NB4 (cell line): ENCODE measurements at regions not wholly inside any gene's neighbourhood (a gene's known extent, or its start where the extent isn't known, plus 50 kb on each side); places are given as distances from the start of the nearest gene placed in this dataset.

Source experiments
- CTCF ChIP-seq: IDR thresholded peaks from one replicate; pipeline ENCODE4 v1.5.1; 2012; ENCODE audit warnings: low read depth, low read length
- MAX ChIP-seq: IDR thresholded peaks from 2 replicates; pipeline ENCODE4 v1.6.1; 2011; ENCODE audit warnings: low read depth, low read length
- POLR2A ChIP-seq: IDR thresholded peaks from 2 replicates; pipeline ENCODE4 v1.6.1; 2011; ENCODE audit warnings: mild to moderate bottlenecking; ENCODE audit not compliant: insufficient read length; ENCODE audit errors: extremely low read depth

GRCh38 chr3:144444546-144444945 is 472.9 kb downstream of the DIPK2A start:
- TF ChIP-seq POLR2A, result no peak
- TF ChIP-seq CTCF, result no peak
- TF ChIP-seq MAX, result no peak
